ENCODE measurements at regions not wholly inside any gene's neighbourhood (a gene's known extent, or its start where the extent isn't known, plus 50 kb on each side); places are given as distances from the start of the nearest gene placed in this dataset.

GRCh38 chr11:18878211-18878610 is 61.0 kb downstream of the MRGPRX1 start:
- ChIA-PET CTCF (no interaction called here), POLR2A (ENCODE audit: unreplicated experiment) (interaction anchor here (0.5 kb wide), 1 partner anchor 669 kb away, joined by 5 read pairs; no protein-coding TSS in a partner anchor)
- no peak overlapping the region for H2BK5ac ChIP-seq (ENCODE audit: low read depth, low read length, poor library complexity, severe bottlenecking)
- no peaks in the 10 kb centered on the region for H3K36me3 ChIP-seq (ENCODE audit: control insufficient read depth, insufficient read depth, low read length)
- no peak overlapping the region for H4K91ac ChIP-seq (ENCODE audit: insufficient read depth, low read depth, low read length)
- ATAC-seq (ENCODE audit: low read depth) (no peak), DNase-seq (no peak)
- H3K79me1 ChIP-seq (ENCODE audit: low read depth in 1 of 2, low read length in 2 of 2): no peaks in the 10 kb centered on the region
- H3K4me2 ChIP-seq (ENCODE audit: low read depth, low read length): no peak overlapping the region
- no peak overlapping the region for H2AK5ac ChIP-seq (ENCODE audit: low read depth, low read length)
- H4K8ac ChIP-seq (ENCODE audit: low read depth in 2 of 2, low read length in 2 of 2): no peak overlapping the region
- in situ Hi-C loops (cut with MboI; ENCODE audit: low sequenced_read_pairs) (no loop called here), intact Hi-C loops (cut with micrococcal nuclease) (no loop called here), dilution Hi-C loops (cut with HindIII; ENCODE audit: low sequenced_read_pairs, unreplicated experiment) (no loop called here)
- H3K18ac ChIP-seq (ENCODE audit: low read depth, low read length): no peak overlapping the region
- no peak overlapping the region for H3K4ac ChIP-seq (ENCODE audit: low read depth, low read length)
- no peak for TF ChIP-seq RAD21 (IDR thresholded peaks at IDR 0.05; ENCODE audit: low read length)
- TF ChIP-seq RFX5 (IDR thresholded peaks at IDR 0.05; ENCODE audit: low read depth, low read length): no peak
- TF ChIP-seq CTCF (conservative IDR thresholded peaks at IDR 0.05; ENCODE audit: low read depth, low read length): no peak
- TF ChIP-seq MAZ (IDR thresholded peaks at IDR 0.05; ENCODE audit: borderline replicate concordance, low read depth, low read length): no peak
- no peak for TF ChIP-seq MXI1 (IDR thresholded peaks at IDR 0.05; ENCODE audit: borderline replicate concordance, low read depth, low read length)
- no peak for TF ChIP-seq RCOR1 (IDR thresholded peaks at IDR 0.05; ENCODE audit: insufficient replicate concordance, low read length)
- no peak for TF ChIP-seq POLR2A (IDR thresholded peaks at IDR 0.05; ENCODE audit: low read depth, low read length)
- no peak for TF ChIP-seq ELK1 (IDR thresholded peaks at IDR 0.05; ENCODE audit: borderline replicate concordance, low read depth, low read length)
- TF ChIP-seq MAFK (IDR thresholded peaks at IDR 0.05; ENCODE audit: low read depth, low read length): no peak
- TF ChIP-seq SMC3 (IDR thresholded peaks at IDR 0.05; ENCODE audit: low read depth, low read length): no peak
- no peak overlapping the region for H2AFZ ChIP-seq (replicated peaks; ENCODE audit: low read length, poor library complexity)
- H3K56ac ChIP-seq (ENCODE audit: extremely low read depth, insufficient read depth, low read length): no peak overlapping the region
- no peak overlapping the region for H3K23ac ChIP-seq (ENCODE audit: low read depth, low read length)
- no peak overlapping the region for H2AK9ac ChIP-seq (replicated peaks; ENCODE audit: low read depth, low read length, poor library complexity)
- no peak overlapping the region for H2BK20ac ChIP-seq (ENCODE audit: low read depth, low read length)
- no peaks in the 10 kb centered on the region for H3K27me3 ChIP-seq (ENCODE audit: control insufficient read depth, insufficient read depth, low read length)
- H3K9me1 ChIP-seq (ENCODE audit: insufficient read depth, low read length): no peaks in the 10 kb centered on the region
- H3K4me1 ChIP-seq (ENCODE audit: control insufficient read depth, insufficient read depth, low read length): no peaks in the 10 kb centered on the region
- no peak overlapping the region for H2BK120ac ChIP-seq (ENCODE audit: low read depth, low read length)
- no peak overlapping the region for H3K9ac ChIP-seq (ENCODE audit: low read depth, low read length)
- H4K5ac ChIP-seq (ENCODE audit: low read depth, low read length): no peak overlapping the region
- WGBS, 2 experiments (ENCODE audit: extremely low coverage in 2 of 2, insufficient read length in 1 of 2): 52% methylated on average over 3 of the region's 5 CpGs; no CpG with 5 or more reads in 1 of the 2 experiments
- H3K4me3 ChIP-seq (ENCODE audit: insufficient read depth, low read depth, low read length): no peak overlapping the region
- no peaks in the 10 kb centered on the region for H4K20me1 ChIP-seq (ENCODE audit: insufficient read depth, low read length)
- H3K14ac ChIP-seq (replicated peaks; ENCODE audit: low read depth, low read length): no peak overlapping the region
- no peak overlapping the region for H2BK15ac ChIP-seq (ENCODE audit: low read depth, low read length)
- H3K27ac ChIP-seq (ENCODE audit: insufficient read depth, low read length): no peak overlapping the region
- no TSS peak for BruUV-seq (replicated peaks)
- no peaks in the 10 kb centered on the region for H3K9me3 ChIP-seq (ENCODE audit: control insufficient read depth, insufficient read depth, low read length)

Data from IMR-90 (cell line).